ENCODE measurements at regions not wholly inside any gene's neighbourhood (a gene's known extent, or its start where the extent isn't known, plus 50 kb on each side); places are given as distances from the start of the nearest gene placed in this dataset.

DNA sequence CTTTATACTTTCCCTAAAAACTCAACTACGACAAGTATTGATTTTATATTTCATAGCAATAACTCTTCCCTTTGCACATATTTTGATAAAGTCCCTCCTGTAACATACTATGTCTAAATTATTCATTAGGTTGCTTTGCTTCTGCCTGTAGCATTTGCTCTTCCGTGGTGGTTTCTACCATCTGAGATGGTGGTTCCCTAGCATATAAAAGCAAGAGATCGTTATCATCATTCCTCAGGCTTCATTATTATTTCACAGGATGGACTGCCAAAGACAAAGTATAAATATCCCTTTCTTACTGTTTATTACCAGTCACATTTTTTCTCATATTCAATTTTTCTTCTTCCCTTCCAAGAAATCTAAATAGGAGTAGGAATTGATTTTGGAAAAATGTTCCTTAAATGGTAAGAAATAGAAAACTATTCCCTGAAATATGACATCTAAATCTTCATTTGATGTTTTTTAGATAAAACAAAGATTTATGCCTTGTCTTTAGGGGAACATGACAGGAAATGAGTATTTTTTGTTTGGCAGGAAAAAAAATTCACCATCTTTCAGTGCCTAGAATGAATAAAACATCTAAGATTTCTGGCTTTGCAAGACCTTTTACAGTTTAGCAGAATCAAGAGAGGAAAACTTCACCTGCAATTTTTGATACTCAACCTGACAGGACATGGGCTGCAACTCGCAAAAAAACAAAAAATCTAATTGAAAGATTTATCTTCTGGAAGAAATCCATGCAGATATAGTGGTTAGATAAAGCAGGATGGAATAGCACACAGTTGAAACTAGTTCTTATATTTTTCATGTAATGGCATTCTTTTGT, 340.0 kb downstream of the SPRY2 start:
- no peak overlapping the region for H3K27ac ChIP-seq
- TF ChIP-seq ZFX (IDR thresholded peaks at IDR 0.05) = no peak
- TF ChIP-seq, protein P1, sequence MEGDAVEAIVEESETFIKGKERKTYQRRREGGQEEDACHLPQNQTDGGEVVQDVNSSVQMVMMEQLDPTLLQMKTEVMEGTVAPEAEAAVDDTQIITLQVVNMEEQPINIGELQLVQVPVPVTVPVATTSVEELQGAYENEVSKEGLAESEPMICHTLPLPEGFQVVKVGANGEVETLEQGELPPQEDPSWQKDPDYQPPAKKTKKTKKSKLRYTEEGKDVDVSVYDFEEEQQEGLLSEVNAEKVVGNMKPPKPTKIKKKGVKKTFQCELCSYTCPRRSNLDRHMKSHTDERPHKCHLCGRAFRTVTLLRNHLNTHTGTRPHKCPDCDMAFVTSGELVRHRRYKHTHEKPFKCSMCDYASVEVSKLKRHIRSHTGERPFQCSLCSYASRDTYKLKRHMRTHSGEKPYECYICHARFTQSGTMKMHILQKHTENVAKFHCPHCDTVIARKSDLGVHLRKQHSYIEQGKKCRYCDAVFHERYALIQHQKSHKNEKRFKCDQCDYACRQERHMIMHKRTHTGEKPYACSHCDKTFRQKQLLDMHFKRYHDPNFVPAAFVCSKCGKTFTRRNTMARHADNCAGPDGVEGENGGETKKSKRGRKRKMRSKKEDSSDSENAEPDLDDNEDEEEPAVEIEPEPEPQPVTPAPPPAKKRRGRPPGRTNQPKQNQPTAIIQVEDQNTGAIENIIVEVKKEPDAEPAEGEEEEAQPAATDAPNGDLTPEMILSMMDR (conservative IDR thresholded peaks at IDR 0.05) = no peak

DNA sequence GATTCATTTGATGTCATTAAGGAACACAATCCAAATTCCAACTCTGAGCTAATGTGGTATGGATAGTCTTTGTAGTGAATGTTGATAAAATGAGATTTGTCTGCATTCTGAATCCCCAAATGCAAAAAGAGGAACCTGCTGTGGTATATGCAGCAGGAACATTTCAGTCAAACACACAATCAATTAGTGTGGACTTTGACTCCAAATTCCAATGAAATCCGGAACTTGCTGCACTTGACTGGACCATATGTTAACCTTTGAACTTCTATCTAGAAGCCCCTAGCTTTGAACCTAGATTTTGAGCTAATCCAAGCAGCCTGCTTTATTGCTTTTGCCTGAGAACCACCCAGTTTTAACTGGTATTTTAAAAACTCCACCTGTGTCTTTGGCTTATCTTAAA, 341.3 kb downstream of the SPRY2 start:
- H3K27ac ChIP-seq = no peak overlapping the region

DNA sequence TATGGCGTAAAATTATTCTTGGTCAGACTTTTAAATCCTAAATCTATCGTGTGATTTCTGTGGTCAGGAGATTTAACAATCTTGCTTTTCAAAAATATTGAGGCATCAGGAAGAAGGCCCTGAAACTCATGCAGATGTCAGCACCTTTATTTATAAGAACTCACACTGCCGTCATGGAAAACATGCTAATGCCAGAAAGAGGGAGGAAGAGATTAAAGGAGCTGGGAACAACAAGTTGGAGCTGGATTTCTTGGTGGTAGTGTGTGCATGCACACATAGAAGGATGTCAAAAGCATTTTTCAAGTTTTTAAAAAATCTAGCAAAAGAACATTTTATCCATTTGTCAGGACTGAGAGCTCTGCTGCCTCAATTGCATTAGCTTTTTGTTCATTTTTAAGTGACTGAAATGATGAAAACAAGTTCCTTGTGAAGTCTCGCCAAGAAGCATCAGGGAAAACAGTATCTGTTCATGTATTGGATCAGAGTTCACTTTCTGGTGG, 342.5 kb downstream of the SPRY2 start:
- no peak overlapping the region for H3K27ac ChIP-seq
- no peak for TF ChIP-seq ZFX (IDR thresholded peaks at IDR 0.05)
- TF ChIP-seq, protein P1 (conservative IDR thresholded peaks at IDR 0.05) = no peak

More for the DNA sequence above, 341.3 kb downstream of the SPRY2 start:
- TF ChIP-seq, protein P1 (conservative IDR thresholded peaks at IDR 0.05) = no peak
- TF ChIP-seq ZFX (IDR thresholded peaks at IDR 0.05) = no peak

DNA sequence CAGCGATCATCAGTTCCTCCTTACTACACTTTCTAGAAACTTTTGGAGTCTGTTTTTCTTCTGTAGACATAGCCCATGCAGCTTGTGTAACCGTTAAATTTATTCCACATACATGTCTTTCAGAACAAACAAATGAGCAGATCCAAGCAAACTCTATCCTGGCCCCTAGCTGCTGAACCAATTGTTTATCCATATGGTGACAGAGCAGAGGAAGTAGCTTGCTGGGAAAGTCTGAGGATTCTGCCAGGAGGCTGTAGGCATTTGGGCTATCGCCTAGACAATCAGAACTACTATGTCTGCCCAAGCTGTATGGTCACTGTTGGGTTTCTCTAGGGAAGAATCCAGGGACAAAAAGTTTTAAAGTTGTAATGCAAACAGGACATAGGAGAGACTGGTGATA, 343.7 kb downstream of the SPRY2 start:
- TF ChIP-seq, protein P1 (conservative IDR thresholded peaks at IDR 0.05) = no peak
- no peak for TF ChIP-seq ZFX (IDR thresholded peaks at IDR 0.05)

DNA sequence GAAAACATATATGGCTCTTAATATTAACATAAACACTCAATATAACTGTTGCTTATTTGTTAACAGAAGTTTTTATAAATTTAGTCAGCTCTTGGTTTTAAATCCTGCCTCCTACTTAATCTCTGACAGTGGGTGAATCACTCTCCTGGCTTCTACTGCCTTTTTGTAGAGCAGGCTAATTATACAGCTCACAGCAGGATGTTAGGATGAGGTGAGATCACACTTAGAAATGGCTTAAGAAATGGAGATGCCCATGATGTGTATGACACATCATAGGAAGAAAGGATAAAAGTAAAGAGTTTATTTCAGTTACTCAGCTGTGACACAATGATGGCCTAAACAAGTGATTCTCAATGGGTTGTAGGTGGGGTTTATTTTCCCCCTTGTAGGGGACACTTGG, 345.6 kb downstream of the SPRY2 start:
- TF ChIP-seq ZFX (IDR thresholded peaks at IDR 0.05) = no peak
- TF ChIP-seq, protein P1 (conservative IDR thresholded peaks at IDR 0.05) = no peak
- H3K27ac ChIP-seq = no peak overlapping the region

More for the DNA sequence above, 343.7 kb downstream of the SPRY2 start:
- H3K27ac ChIP-seq = no peak overlapping the region

DNA sequence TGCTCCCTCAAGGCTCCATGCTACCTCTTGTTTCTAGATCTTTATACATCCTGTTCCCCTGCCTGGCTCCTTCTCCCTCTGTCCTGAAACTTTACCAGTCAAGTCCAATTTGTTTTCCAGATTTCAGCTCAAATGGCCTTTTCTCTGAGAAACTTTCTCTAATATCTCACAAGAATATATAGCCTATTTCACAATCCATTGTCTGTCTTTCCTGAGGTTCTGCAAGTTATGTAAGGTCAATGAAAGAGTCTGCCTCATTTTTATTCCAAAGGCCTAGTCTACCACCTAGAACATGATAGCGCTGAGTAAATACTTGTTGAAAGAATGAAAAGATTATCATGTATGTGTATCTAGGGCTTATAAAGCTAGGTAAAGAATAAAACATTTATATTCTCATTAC, 348.8 kb downstream of the SPRY2 start:
- TF ChIP-seq, protein P1 (conservative IDR thresholded peaks at IDR 0.05) = no peak
- no peak for TF ChIP-seq ZFX (IDR thresholded peaks at IDR 0.05)
- H3K27ac ChIP-seq = no peak overlapping the region

DNA sequence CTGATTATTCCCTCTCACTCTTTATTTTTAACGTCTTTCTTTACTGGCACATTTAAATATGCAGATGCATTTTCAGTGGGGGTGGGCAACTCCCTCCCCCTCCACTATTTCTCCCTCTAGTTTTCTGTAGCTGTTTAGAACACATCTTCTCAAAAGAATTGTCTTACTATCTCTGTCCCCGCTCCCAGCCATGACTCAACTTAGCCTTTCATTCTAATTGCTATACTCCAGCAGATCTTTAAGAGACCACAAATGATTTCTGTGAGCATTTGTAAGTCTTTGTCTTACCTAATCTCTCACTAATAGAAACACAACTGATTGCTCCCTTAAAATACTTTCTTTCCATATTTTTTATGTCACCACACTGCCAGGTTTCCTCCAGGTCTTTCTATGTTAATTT, 350.9 kb downstream of the SPRY2 start:
- no peak for TF ChIP-seq ZFX (IDR thresholded peaks at IDR 0.05)
- TF ChIP-seq, protein P1 (conservative IDR thresholded peaks at IDR 0.05) = no peak
- H3K27ac ChIP-seq = no peak overlapping the region
